ENCODE measurements at regions not wholly inside any gene's neighbourhood (a gene's known extent, or its start where the extent isn't known, plus 50 kb on each side); places are given as distances from the start of the nearest gene placed in this dataset.

DNA sequence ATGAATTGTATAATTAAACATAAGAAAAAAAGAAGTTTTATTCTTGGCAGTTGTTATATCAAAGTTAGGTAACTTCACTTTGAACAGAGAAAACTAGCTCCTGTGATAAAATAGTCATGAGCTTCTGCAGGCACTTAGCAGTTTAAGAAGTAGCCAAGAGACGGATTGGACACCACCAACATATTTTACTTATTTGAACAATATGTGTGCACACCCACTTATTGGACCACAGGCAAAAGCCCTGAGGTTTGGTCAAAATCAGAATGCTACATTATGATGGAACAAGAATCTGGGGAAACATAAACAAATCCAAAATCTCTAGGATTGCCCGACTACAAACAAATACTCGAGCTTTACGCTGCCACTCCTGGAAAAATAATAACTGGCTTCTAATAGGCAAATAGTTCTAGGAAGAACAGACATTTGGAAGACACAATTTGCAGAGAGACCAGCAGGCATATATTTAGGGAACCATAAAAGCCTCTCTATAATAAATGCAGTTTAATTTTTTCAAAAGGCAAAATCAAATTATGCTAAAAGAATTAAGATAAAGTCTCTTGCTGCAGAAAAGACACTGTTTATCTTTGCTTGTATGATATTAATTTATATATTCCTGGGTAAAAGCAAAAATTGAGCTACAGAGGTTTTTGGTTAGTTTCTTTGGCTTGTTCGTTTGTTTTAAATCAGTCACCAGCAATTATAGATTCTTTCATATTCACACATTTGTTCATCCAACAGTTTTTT is 117.9 kb downstream of the CDC42EP3 start:
- no peaks in the 10 kb centered on the region for H4K20me1 ChIP-seq (ENCODE audit: insufficient read depth)
- H2AFZ ChIP-seq (ENCODE audit: low read depth, low read length): no peak overlapping the region
- H3K4me2 ChIP-seq (ENCODE audit: low read length): no peak overlapping the region
- no peaks in the 10 kb centered on the region for H3K79me2 ChIP-seq (replicated peaks; ENCODE audit: insufficient read depth, low read length)
- H3K9ac ChIP-seq (ENCODE audit: low read length): no peak overlapping the region
- H3K4me3 ChIP-seq (ENCODE audit: low read length): no peak overlapping the region
- no peaks in the 10 kb centered on the region for H3K36me3 ChIP-seq (ENCODE audit: insufficient read depth, low read length)
- no peak for TF ChIP-seq MXI1 (conservative IDR thresholded peaks at IDR 0.05; ENCODE audit: poor library complexity, severe bottlenecking)
- TF ChIP-seq POLR2AphosphoS5 (IDR thresholded peaks at IDR 0.05): no peak
- no peak for TF ChIP-seq REST (IDR thresholded peaks at IDR 0.05; ENCODE audit: borderline replicate concordance)
- no peak for TF ChIP-seq EZH2 (IDR thresholded peaks at IDR 0.05; ENCODE audit: borderline replicate concordance, insufficient read depth, low read length, poor library complexity, severe bottlenecking)
- no peak for TF ChIP-seq CTCF (IDR thresholded peaks at IDR 0.05; ENCODE audit: poor library complexity, severe bottlenecking)
- no peak for TF ChIP-seq TAF1 (IDR thresholded peaks at IDR 0.05; ENCODE audit: low read depth)
- TF ChIP-seq EP300 (conservative IDR thresholded peaks at IDR 0.05; ENCODE audit: poor library complexity, severe bottlenecking): no peak
- TF ChIP-seq SMC3 (conservative IDR thresholded peaks at IDR 0.05; ENCODE audit: poor library complexity): no peak
- no peak for TF ChIP-seq RAD21 (conservative IDR thresholded peaks at IDR 0.05)
- H3K9me3 ChIP-seq (ENCODE audit: low read length): no peaks in the 10 kb centered on the region
- no peaks in the 10 kb centered on the region for H3K27me3 ChIP-seq (ENCODE audit: insufficient read depth, low read depth, low read length)
- no peak overlapping the region for H3K27ac ChIP-seq (ENCODE audit: low read length)
- H3F3A ChIP-seq (ENCODE audit: insufficient read depth, low read length, poor library complexity, severe bottlenecking): no peaks in the 10 kb centered on the region
- no peaks in the 10 kb centered on the region for H3K9me2 ChIP-seq (ENCODE audit: insufficient read depth, low read length)

DNA sequence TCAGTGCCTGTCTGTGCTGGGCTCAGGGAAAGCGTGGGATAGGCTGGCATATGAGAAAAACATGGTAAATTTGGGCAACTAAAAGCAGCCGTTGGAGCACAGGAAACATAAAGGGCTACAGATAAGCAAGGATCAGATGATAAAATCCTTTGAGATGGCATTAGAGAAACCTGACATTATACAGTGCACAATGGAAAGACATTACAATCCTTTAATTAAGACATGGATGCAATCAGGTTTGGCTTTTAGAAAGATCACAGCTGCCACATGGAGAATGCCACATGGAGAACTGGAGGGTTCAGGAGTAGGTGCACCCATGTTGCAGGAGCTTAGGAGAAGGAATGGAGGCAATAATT is 117.3 kb downstream of the CDC42EP3 start:
- H3K9me3 ChIP-seq (ENCODE audit: low read length): no peaks in the 10 kb centered on the region
- no peaks in the 10 kb centered on the region for H3K9me2 ChIP-seq (ENCODE audit: insufficient read depth, low read length)
- no peak for TF ChIP-seq RAD21 (conservative IDR thresholded peaks at IDR 0.05)
- TF ChIP-seq TAF1 (IDR thresholded peaks at IDR 0.05; ENCODE audit: low read depth): no peak
- no peak for TF ChIP-seq EP300 (conservative IDR thresholded peaks at IDR 0.05; ENCODE audit: poor library complexity, severe bottlenecking)
- TF ChIP-seq REST (IDR thresholded peaks at IDR 0.05; ENCODE audit: borderline replicate concordance): no peak
- no peak for TF ChIP-seq MXI1 (conservative IDR thresholded peaks at IDR 0.05; ENCODE audit: poor library complexity, severe bottlenecking)
- TF ChIP-seq SMC3 (conservative IDR thresholded peaks at IDR 0.05; ENCODE audit: poor library complexity): no peak
- TF ChIP-seq EZH2 (IDR thresholded peaks at IDR 0.05; ENCODE audit: borderline replicate concordance, insufficient read depth, low read length, poor library complexity, severe bottlenecking): no peak
- TF ChIP-seq CTCF (IDR thresholded peaks at IDR 0.05; ENCODE audit: poor library complexity, severe bottlenecking): no peak
- TF ChIP-seq POLR2AphosphoS5 (IDR thresholded peaks at IDR 0.05): no peak
- no peak overlapping the region for H2AFZ ChIP-seq (ENCODE audit: low read depth, low read length)
- no peaks in the 10 kb centered on the region for H3K79me2 ChIP-seq (replicated peaks; ENCODE audit: insufficient read depth, low read length)
- no peaks in the 10 kb centered on the region for H3K27me3 ChIP-seq (ENCODE audit: insufficient read depth, low read depth, low read length)
- no peaks in the 10 kb centered on the region for H4K20me1 ChIP-seq (ENCODE audit: insufficient read depth)
- no peaks in the 10 kb centered on the region for H3K36me3 ChIP-seq (ENCODE audit: insufficient read depth, low read length)
- no peak overlapping the region for H3K27ac ChIP-seq (ENCODE audit: low read length)
- no peak overlapping the region for H3K4me3 ChIP-seq (ENCODE audit: low read length)
- H3F3A ChIP-seq (ENCODE audit: insufficient read depth, low read length, poor library complexity, severe bottlenecking): no peaks in the 10 kb centered on the region
- no peak overlapping the region for H3K9ac ChIP-seq (ENCODE audit: low read length)
- H3K4me2 ChIP-seq (ENCODE audit: low read length): no peak overlapping the region
